ENCODE measurements at regions not wholly inside any gene's neighbourhood (a gene's known extent, or its start where the extent isn't known, plus 50 kb on each side); places are given as distances from the start of the nearest gene placed in this dataset.

DNA sequence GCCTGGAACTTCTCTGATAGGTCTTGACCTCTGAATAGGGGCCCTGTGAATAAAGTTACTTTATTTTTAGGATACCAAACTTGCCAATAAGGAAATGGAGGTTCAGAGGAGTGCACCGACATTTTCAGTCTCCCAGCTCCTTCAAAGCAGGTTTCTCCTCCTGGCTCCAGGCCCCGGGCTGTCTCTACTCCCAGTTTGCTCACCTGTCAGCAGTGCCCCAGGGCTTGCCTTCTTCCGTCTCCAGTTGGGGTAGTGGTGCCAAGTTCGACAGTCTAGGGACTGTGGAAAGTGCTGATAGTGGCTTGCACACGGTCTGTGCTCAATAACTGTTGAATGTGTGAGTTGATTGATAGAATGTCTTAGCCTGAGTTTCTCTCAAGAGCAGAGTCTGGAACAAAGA lies 149.2 kb downstream of the ACTL8 start:
- no peak for TF ChIP-seq CTCF (IDR thresholded peaks at IDR 0.05)
- ATAC-seq = no peak
- Histone ChIP-seq H3K4me3 (no peak overlapping the region), H3K27me3 (peaks cover 0 to 10% (median 0%) of the 10 kb centered on the region in 7 donors), H3K4me1 (no peaks in the 10 kb centered on the region), H3K36me3 (no peaks in the 10 kb centered on the region), H3K9me3 (peaks cover 0 to 4% (median 0%) of the 10 kb centered on the region in 11 donors), H3K27ac (no peak overlapping the region)
- intact Hi-C loops (cut with DNase I) = loop anchor here in 3 of 10 donors (10.0 kb wide), 1 partner anchor 239 kb away; no protein-coding TSS in a partner anchor
- no peak for DNase-seq
- 41 to 53% methylated on average over 5 of the region's 5 CpGs for WGBS, 2 donors

DNA sequence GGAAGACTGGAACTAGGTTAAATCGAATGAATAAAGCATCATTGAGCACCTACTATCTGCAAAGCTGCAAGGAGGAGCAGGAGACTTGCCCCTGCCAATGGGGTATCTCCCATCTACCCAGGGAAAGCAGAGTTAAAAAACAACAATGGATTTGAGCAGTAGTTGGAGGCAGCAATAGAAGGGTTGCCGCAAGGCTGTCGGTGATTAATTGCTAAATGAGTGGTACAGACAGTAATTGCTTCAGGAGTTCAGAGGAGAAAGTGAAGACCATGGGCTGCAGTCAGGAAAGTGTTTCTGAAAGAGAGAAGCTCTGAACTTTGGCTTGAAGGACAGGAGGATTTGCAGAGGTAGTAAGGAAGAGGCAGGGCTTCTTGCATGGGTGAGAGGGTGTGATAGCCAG lies 152.9 kb downstream of the ACTL8 start:
- WGBS, 2 donors = 73 to 80% methylated on average over 3 of the region's 3 CpGs
- no peak for ATAC-seq

DNA sequence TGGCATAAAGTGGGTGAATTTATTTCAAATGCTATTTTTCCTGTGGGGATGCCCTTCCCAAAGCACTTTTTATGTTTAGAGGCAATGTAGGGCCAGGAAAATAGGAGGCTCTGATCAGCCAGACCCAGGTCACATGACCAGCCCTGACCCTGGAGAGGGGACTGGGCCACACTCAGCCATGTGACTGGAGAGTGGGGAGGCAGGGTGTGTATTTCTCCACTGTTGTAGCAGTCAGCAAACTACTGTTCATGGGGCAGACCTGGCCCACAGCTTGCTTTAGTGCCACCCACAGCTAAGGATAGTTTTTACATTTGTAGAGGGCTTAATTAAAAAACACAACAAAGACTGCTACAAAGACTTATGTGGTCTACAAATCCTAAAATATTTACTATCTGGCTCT lies 153.8 kb downstream of the ACTL8 start:
- H3K9me3 ChIP-seq = peaks cover 0 to 4% (median 0%) of the 10 kb centered on the region in 11 donors
- H3K36me3 ChIP-seq = no peaks in the 10 kb centered on the region
- H3K27me3 ChIP-seq = peaks cover 0 to 27% (median 15%) of the 10 kb centered on the region in 7 donors
- H3K4me3 ChIP-seq = no peak overlapping the region
- no peak overlapping the region for H3K27ac ChIP-seq
- intact Hi-C loops (cut with DNase I) = loop anchor here in 3 of 10 donors (10.0 kb wide), 1 partner anchor 244 kb away; no protein-coding TSS in a partner anchor
- TF ChIP-seq CTCF (IDR thresholded peaks at IDR 0.05) = no peak
- no peaks in the 10 kb centered on the region for H3K4me1 ChIP-seq
- ATAC-seq (peak in 4 of 8 donors; percentile 44 to 65 (median 55)), DNase-seq (no peak)

More for the DNA sequence above, 152.9 kb downstream of the ACTL8 start:
- no peak overlapping the region for H3K27ac ChIP-seq
- no peaks in the 10 kb centered on the region for H3K36me3 ChIP-seq
- no peaks in the 10 kb centered on the region for H3K4me1 ChIP-seq
- peaks cover 0 to 4% (median 0%) of the 10 kb centered on the region in 11 donors for H3K9me3 ChIP-seq
- H3K27me3 ChIP-seq = peaks cover 0 to 25% (median 6%) of the 10 kb centered on the region in 7 donors
- no peak for TF ChIP-seq CTCF (IDR thresholded peaks at IDR 0.05)
- intact Hi-C loops (cut with DNase I) = loop anchor here in 3 of 10 donors (10.0 kb wide), 1 partner anchor 243 kb away; no protein-coding TSS in a partner anchor
- no peak overlapping the region for H3K4me3 ChIP-seq
- DNase-seq = no peak

GRCh38 chr1:17909634-17910033 lies 154.5 kb downstream of the ACTL8 start:
- WGBS, 2 donors = 19 to 21% methylated on average over 4 of the region's 4 CpGs
- H3K36me3 ChIP-seq = no peaks in the 10 kb centered on the region
- no peak overlapping the region for H3K4me3 ChIP-seq
- TF ChIP-seq CTCF (IDR thresholded peaks at IDR 0.05) = peak in 7 of 9 donors; percentile 13 to 44 (median 34)
- peaks cover 0 to 31% (median 22%) of the 10 kb centered on the region in 7 donors for H3K27me3 ChIP-seq
- H3K9me3 ChIP-seq = peaks cover 0 to 4% (median 0%) of the 10 kb centered on the region in 11 donors
- no peak for DNase-seq
- peak in 7 of 8 donors; percentile 25 to 83 (median 76) for ATAC-seq
- intact Hi-C loops (cut with DNase I) = loop anchor here in 4 of 10 donors (10.0 kb wide), 2 partner anchors 245 to 325 kb away; no protein-coding TSS in a partner anchor
- H3K27ac ChIP-seq = no peak overlapping the region
- H3K4me1 ChIP-seq = no peaks in the 10 kb centered on the region
